ENCODE measurements at regions not wholly inside any gene's neighbourhood (a gene's known extent, or its start where the extent isn't known, plus 50 kb on each side); places are given as distances from the start of the nearest gene placed in this dataset.

DNA sequence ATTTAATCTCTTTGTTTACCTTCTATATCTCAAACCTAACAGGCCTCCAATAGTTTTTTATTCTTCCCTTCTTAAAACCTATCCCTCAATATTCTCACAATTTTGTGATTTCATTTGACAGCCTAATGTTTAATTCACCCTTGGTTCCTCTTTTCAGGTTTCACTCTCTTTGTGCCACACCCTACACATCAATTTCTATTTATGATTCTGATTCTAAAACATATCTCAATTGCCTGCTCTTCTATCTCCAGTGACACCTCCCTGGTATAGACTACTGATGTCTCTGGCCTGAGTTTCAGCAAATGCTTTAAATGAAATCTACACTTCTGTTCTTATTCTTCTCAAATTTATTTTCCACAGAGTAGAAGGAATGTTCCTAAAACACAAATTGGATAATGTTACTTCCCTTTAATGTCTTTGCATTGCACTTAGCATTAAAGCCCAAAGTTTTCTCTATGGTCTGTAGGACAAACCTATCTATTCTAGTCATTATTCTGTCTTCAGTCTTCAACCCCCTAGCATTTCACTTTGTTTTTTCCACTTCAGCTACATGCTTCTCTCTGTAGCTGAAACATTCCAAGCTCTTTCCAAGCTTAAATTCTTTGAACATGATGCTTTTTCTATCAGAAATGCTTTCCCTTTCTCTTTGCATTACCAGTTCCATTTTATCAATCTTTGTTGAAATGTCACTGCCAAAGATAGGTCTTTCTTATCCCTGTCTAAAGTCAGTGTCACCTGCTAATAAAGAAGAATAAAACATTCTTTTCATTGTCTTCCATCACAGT is 622.0 kb downstream of the CENPC start:
- DNase-seq, result no peak

DNA sequence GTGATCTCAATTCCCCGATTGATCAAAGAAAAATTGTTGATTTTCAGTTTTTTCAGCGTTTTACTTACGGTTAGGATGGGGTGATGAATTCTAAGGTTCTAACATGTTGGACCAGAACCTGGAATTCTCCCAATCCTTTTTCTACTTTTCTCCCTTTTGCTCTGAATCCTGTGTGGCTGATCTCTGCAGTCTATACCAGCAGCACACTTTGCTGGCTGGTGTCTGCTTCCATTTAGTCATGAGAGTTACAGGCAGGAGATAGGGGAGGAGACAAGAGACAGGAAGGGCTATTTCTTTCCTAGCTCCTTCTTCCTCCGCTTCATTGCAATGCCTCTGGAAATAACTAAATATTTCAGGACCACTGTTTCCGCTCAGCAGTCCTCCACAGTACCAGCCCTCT is 623.9 kb downstream of the CENPC start:
- DNase-seq, result no peak

DNA sequence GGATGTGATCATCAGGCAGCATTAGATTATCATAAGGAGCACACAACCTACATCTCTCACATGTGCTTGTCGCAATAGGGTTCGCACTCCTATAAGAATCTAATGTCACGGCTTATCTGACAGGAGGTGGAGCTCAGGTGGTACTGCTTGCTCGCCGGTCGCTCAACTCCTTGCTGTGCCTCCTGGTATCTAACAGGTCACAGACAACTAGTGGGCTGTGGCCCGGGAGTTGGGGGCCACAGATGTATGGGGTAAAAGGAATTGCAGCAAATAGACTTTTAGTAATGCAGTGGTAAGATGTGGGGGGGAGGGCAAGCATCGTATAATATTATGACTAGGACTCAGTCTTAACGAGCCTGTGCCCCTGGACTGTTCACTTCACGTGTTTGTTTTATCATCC is 624.8 kb downstream of the CENPC start:
- DNase-seq, result no peak

DNA sequence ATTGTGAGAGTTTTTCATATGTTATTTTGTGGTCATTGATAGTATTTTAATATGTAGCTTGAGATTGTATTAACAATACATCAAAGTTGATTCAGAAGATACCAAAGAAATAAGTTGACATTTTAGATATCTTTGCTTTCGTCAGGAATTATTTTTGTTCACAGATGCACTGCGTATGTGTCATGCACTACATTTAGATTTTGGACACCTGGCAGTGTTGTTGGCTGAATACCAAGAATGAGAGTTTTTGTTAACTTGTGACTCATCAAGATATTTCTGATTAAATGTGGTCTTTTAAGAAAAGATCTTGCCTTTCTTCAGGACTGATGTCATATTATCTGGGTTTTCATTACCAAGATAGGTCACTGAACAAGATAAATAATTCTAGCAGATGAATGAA is 633.4 kb downstream of the CENPC start:
- DNase-seq, result no peak

DNA sequence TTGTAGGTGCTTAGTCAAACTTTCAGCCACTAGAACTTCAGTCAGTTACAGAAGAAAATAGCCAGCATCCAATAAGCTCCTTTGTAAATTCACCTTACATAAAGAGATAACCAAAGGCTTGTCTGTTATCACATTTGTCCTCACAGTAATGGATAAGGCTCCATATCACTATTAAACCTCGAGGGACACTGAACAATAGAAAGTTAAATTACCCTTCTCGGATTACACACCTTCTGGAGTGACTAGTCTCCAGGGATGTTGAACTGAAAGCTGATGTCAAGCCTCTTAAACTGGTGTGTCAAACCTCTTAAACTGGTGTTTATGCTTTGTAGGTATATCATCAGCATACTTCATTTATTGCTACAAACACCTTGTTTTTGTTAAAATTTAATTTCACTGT is 639.0 kb downstream of the CENPC start:
- DNase-seq, result no peak

DNA sequence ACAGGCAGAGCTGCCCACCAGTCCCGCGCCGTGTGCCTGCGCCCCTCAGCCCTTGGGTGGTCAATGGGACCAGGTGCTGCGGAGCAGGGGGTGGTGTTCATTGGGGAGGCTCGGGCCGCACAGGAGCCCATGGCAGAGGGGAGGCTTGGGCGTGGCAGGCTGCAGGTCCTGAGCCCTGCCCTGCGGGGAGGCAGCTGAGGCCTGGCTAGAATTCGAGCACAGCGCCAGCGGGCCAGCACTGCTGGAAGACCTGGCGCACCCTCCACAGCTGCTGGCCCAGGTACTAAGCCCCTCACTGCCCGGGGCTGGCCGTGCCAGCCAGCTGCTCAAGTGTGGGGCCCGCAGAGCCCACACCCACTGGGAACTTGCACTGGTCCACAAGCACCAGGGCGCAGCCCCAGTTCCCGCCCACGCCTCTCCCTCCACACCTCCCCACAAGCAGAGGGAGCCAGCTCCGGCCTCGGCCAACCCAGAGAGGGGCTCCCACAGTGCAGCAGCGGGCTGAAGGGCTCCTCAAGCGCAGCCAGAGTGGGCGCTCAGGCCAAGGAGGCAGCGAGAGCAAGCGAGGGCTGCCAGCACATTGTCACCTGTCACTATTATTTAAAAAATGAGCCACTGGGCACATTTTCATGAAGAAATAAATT is 645.8 kb downstream of the CENPC start:
- no peak for DNase-seq

DNA sequence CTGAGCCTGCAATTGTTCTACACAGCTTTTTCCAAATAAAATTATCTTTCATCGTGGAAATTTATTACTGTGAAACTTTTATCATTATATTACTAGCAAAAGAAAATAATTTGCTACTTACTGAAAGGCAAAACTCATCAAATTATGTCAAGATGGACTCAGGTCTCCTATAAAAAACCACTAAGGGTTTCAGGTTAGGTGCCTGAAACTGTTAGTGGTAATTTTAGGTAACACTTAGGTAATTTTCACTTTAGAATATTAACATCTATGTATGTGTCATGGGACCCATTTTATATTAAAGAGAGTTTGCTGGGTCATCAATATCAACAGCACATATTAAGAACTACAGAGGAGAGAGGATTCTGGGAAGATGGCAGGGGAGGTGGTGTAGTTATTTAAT is 651.5 kb downstream of the CENPC start:
- DNase-seq, result no peak

DNA sequence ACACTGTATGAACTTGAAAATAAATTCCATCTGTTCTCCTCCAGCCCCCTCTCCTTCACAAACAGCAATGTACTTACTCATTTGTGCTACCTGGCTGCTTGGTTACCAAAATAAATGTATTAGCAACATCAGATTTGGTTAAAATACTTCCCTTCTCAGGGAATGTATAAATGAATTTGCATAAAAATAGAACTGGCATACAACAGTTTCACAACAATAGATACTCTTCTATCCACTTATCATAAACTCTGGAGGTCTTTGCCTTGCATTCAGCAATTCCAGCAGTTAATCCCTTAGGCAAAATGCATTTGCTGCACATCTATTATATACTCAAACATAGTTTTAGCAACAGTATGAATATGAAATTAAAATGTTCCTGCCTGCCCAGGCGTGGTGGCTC is 658.2 kb downstream of the CENPC start:
- DNase-seq, result no peak

DNA sequence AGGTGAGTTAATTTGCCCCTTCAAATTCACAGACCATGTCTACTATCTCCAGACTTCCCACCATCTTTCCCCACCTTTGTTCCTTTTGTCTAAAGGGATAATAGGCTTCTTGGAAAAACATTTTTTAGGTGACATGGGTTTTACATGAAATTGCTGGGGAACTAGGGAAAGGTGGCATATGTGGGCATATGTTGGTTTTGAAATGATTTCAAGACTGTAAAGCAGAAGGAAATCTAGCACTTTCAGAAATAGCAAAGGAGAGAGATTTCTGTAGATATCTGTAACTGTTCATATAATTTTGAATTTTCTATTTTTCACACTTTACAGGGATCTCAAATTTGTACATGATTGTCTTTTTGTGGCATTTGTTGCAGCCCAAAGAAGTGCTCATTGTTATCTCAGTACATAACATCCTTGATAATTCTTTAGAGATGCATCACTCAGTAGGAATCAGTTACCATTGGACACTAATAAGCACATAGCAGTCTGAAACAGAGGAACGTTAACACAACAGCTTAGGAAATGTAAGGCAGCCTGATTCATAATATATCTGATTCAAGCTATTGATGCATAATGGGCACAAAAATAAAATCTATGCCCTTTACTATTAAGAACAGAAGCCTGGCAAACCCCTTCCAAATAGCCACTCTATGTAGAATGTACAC is 659.7 kb downstream of the CENPC start:
- no peak for DNase-seq

DNA sequence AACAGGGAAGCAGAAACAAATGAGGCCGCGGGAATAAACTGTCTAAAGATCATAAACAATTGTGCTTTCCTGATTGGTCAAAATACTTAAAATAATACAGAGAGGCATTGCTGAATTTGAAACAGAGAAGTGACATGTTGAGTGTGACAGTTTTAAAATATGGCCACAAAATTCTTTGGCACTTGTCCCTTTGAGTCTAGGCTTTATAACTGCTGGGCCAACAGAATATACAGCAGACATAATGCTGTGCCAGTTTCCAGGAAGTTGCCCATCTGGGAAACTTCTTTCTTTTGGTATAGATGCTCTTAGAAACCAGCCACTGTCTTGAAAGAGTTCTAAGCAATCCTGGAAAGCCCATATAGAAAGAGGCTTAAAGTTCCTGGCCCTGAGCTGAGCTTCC is 668.4 kb downstream of the CENPC start:
- no peak for DNase-seq

DNA sequence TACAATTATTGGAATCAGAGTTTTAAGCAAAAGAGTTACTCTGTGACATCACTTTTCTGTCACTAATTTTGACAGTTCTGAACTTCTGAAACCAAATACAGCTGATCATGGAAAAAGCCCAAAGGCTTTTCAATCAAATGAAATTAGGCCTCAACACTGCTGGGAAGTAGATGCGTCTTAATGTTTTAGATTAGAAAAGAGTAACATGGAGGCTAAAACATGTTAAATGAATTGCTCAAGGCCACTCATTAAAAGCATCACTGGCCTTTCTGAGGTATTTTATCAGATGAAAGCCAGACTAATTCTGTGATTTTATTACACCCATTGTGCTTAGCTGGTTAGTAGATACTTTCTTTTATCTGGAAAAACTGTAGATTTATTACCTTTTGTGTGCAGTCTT is 672.6 kb downstream of the CENPC start:
- DNase-seq, result no peak

DNA sequence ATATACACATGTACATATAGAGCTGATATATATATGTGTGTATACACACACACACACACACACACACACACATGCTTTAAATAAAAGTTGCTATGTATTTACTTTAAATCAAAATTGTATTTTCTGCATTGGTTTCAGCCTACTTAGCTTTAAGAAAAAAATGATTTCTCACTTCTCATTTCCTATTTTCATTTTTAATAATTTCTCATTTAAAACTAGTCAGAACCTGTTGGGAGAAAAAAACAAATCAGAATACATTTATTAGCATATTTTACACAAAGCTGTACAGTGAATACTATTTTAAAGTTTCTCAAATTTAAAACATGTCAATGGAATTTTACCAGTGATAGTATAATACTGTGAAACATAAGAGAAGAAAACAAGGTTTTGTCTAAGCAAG is 681.8 kb downstream of the CENPC start:
- DNase-seq, result no peak

DNA sequence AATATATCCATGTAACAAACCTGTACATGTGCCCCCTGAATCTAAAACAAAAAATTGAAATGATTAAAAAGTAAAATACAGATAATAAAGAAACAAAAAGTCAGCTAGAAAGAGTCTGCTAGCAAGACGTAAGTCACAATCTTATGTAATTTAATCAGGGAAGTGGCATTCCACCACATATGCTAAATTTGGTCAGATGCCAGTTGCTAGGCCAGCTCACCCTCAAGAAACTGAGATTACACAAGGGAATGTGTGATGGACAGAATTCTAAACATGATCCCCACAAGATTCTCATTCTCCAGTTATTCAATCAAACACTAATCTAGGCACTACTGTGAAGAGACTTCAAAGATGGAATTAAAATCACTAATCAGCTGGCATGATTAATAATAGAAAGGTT is 689.3 kb downstream of the CENPC start:
- no peak for DNase-seq

DNA sequence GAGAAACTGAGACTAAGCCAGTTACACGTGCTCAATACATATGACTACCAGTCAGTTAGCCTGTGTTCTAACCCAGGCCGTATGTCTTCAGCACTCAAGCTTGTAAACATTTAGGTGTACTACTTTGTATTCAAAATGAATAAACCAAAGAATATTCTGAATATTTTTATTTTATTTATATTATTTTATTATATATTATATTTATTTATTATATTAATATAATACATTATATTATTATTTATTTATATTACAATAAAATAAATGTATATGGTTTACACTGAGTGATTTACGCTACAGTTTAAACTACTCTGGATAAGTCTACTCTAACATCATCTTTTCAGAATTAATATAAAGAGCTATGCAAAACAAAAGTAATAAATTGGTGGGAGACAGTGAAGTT is 691.5 kb downstream of the CENPC start:
- DNase-seq, result no peak

DNA sequence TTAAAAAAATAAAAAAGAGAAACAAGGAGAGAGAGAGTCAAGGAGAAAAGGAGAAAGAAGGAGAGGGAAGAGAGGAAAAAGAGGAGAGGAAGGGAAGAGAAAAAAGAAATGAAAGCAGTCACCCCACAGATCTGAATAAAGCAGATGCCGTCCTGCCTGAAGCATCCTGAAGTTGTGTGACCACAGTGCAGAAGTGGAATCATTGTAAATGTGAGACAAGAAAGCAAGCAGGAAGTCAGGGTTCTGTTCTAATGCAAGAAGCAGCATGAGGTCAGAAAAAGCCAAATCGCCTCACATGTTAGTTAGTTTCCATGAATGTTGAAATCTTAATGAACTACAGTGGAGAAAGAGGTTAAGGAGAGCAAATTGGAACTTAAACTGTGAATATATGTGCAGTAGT is 692.5 kb downstream of the CENPC start:
- no peak for DNase-seq

DNA sequence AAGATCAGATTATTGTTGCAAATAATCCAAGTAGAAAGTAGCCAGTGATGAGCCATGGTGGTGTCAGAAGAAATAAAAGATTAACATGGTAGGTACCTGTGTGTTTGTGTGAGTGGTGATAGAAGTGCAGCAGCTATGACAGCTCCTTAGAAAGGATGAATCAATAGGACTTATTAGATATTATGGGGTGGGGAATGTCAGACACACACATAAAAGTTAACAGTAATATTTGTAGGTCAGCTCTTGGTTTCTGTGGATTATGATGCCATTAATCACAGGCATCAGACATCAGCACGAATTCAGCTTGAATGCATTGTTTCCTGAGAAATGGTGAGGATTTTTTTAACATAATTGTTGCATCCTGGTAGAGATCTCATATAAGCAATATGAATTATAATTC is 695.7 kb downstream of the CENPC start:
- DNase-seq, result no peak

DNA sequence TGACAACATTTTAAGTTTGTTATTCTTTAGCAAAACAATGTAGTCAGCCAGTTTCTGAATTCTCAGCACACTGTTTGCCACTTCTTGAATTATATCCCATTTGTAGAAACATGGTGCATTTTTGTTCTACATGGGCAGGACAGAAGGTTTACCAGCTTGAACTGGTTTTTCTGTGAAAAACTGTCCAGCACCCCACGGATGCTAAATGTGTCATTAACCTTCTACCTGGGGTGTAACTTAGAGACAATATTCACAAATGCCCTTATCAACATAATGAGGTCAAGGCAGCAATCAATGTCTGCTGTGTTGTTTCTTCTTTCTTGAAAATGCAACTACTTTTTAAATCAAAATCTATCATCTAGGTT is 702.6 kb downstream of the CENPC start:
- DNase-seq, result no peak

DNA sequence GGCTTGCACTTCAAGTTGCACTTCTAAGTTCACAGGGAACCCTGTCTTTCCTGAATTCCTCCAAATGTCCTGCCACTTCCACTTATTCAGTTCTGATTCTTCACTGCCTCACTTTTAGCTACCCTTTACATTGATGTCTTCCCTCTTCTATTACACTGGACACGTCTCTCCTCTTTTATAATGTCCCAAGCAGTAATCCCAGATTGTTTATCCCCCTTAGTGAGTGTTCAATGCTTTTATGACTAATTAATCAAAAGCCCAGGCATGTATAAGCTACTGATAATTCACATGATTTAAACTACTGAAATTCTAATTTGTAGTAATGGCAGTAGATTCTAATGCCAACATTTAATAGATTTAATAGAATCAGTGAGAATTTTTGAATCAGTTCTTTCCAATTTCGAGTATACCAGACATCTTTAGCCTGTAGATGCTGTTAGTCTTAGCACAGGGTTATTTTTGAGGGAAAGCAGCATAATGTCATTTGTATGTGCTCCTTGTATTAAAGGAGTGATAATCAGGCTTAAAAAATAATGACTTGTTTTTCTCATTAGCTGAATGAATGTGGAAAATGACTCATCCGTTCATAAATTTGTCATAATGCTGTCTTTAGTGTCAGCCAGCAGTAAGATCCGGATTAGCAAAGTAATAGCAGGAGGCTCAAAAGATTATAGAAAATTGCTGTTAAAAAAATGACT is 703.1 kb downstream of the CENPC start:
- no peak for DNase-seq

DNA sequence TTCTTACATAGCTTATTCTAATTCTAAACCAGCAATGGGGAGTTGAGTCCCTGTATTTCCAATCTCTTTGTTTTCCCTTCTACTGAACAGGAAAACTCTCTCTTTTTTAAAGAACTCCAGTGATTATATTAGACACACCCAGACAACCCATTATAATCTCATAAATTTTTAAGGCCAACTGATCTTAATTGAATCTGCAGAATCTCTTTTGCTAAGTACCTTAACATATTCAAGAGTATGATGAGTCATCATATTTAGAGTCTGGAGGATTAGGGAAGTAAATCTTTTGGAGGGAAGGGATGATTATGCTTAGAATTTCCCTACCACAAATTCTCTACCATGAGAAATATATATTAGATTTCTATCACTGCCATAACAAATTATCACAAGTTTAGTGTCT is 705.1 kb downstream of the CENPC start:
- DNase-seq, result peak in 1 of 3 donors; percentile 4

DNA sequence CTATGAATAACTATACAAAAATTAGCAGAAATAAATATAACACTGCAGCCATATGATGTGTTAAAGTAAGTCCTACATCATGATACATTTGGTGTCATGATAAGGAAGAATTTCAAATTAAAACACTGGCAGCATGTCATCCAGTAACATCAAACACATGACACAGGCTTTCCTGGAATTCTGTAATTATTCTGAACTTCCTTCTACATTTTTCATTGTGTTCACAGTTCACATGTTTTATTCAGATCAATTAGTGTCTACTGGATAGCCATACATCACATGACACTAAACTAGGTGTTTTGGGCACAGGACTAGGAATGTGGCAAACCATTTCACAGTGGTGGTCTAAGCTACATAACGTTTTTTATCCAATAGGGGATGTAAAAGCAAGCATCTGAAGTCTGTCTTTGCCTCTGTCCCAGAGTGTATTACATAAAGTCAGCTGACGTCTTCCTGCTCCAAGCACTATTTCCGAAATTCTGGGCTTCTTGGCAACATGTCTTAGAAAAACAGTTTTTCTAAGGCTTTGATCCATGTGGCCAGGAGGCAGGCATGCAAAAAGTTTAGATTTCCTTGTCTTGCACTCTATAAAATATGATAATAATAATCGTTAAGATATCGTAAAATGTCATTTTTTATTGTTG is 707.9 kb downstream of the CENPC start:
- DNase-seq, result no peak

DNA sequence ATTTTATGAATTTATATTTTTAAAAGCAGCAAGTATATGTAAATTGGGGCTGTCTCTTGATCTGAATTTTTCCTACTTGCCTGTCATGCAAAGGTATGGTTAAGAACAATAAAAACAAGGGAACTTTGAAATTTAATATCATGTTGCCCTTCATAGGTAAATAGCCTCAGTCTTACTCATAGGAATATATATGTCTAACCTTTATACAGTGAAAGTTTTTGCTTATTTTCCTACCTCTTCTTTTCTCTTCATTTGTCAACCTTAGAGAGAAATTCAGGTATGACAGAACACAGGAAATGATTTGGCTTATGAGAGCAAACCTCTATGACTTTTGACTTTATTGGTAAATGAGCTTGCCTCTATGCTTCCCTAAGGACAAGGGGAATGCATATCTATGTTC is 716.0 kb downstream of the CENPC start:
- no peak for DNase-seq

DNA sequence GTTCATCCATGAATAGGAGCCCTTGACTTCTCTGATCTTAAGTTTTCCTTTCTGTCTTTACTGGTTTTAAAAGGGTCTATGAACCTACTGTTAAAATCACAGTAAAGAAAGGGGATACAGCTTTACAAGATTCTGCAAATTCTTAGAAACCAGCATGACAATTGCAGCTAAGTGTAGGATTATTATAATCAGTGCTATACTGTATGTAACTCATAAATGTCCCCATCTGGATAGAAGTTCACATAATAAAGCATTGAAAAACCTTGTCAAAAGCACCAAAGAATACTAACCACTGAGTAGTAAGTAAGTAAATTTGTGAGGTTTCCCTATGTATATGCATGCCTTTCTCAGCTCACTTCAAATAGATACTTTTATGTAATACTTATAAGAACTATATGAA is 724.6 kb downstream of the CENPC start:
- DNase-seq, result no peak

DNA sequence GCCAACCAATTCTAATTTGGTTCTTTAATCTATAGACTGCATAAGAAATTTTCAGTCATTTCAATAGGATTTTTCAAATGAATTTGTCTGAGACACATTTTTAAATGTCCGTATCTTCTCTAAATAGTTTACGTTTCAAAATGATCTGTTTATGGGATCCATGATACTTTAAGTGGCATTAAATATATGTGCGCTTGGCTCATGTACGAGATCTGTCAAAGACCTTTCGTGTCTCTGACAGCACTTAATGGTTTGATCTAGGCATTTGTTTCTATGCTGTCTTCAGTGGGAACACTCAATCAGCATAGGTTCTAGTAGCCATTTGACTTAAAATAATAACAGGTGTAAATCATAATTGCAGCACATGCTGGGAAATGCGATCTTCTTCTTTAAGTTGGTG is 731.0 kb downstream of the CENPC start:
- no peak for DNase-seq
